PC-3 (cell line): ENCODE measurements at regions not wholly inside any gene's neighbourhood (a gene's known extent, or its start where the extent isn't known, plus 50 kb on each side); places are given as distances from the start of the nearest gene placed in this dataset.

Experiments
- CTCF ChIP-seq: fragments of 300-600 bp; sonication (generic); conservative IDR thresholded peaks from 2 replicates; pipeline ENCODE4 v1.5.1; 2017; ENCODE audit warnings: antibody characterized with exemption, low read depth, mild to moderate bottlenecking, low read length
- EZH2 ChIP-seq: fragments of 300-600 bp; sonication (generic); IDR thresholded peaks from one replicate; pipeline ENCODE4 v1.6.1; 2017; ENCODE audit warnings: antibody characterized with exemption, mild to moderate bottlenecking, low read length; ENCODE audit not compliant: unreplicated experiment
- EZH2phosphoT487 ChIP-seq: fragments of 300-600 bp; sonication (generic); IDR thresholded peaks from 2 replicates; pipeline ENCODE4 v1.6.1; 2018; ENCODE audit warnings: mild to moderate bottlenecking, antibody characterized with exemption, low read length, borderline replicate concordance

GRCh38 chr11:112588252-112588694, 327.6 kb upstream of the PLET1 start:
- TF ChIP-seq EZH2, result no peak
- TF ChIP-seq CTCF, result peak; percentile 87
- no peak for TF ChIP-seq EZH2phosphoT487
